ENCODE measurements at regions not wholly inside any gene's neighbourhood (a gene's known extent, or its start where the extent isn't known, plus 50 kb on each side); places are given as distances from the start of the nearest gene placed in this dataset.
A peak's percentile ranks its signal among the peaks of the same experiment; 100 is the strongest.

- in situ Hi-C loops (cut with HindIII; ENCODE audit: low sequenced_read_pairs): no loop called here
- no peak overlapping the region for H3K4me3 ChIP-seq (ENCODE audit: low read depth, low read length)
- no peak for DNase-seq (ENCODE audit: low read depth, low spot score)
- no peak for TF ChIP-seq CTCF (IDR thresholded peaks at IDR 0.05; ENCODE audit: low read depth, low read length)
These were observed 61.9 kb downstream of the FOXL3 start for GRCh38 chr7:351681-352480.

- DNase-seq (ENCODE audit: low read depth, low spot score): peak; percentile 39
- in situ Hi-C loops (cut with HindIII; ENCODE audit: low sequenced_read_pairs): no loop called here
- H3K4me3 ChIP-seq (ENCODE audit: low read depth, low read length): no peak overlapping the region
- TF ChIP-seq CTCF (IDR thresholded peaks at IDR 0.05; ENCODE audit: low read depth, low read length): no peak
These were observed 63.9 kb downstream of the FOXL3 start for GRCh38 chr7:353746-354325.

GRCh38 chr7:354597-355470 lies 64.9 kb downstream of the FOXL3 start:
- no peak for TF ChIP-seq CTCF (IDR thresholded peaks at IDR 0.05; ENCODE audit: low read depth, low read length)
- DNase-seq (ENCODE audit: low read depth, low spot score): no peak
- in situ Hi-C loops (cut with HindIII; ENCODE audit: low sequenced_read_pairs): no loop called here
- H3K4me3 ChIP-seq (ENCODE audit: low read depth, low read length): no peak overlapping the region

GRCh38 chr7:355568-355967 lies 65.6 kb downstream of the FOXL3 start:
- in situ Hi-C loops (cut with HindIII; ENCODE audit: low sequenced_read_pairs): no loop called here
- DNase-seq (ENCODE audit: low read depth, low spot score): no peak
- no peak overlapping the region for H3K4me3 ChIP-seq (ENCODE audit: low read depth, low read length)
- no peak for TF ChIP-seq CTCF (IDR thresholded peaks at IDR 0.05; ENCODE audit: low read depth, low read length)

GRCh38 chr7:356087-356486 lies 66.1 kb downstream of the FOXL3 start:
- DNase-seq (ENCODE audit: low read depth, low spot score): no peak
- in situ Hi-C loops (cut with HindIII; ENCODE audit: low sequenced_read_pairs): no loop called here
- H3K4me3 ChIP-seq (ENCODE audit: low read depth, low read length): no peak overlapping the region
- no peak for TF ChIP-seq CTCF (IDR thresholded peaks at IDR 0.05; ENCODE audit: low read depth, low read length)

GRCh38 chr7:356691-357462 lies 66.9 kb downstream of the FOXL3 start:
- in situ Hi-C loops (cut with HindIII; ENCODE audit: low sequenced_read_pairs): no loop called here
- no peak for TF ChIP-seq CTCF (IDR thresholded peaks at IDR 0.05; ENCODE audit: low read depth, low read length)
- DNase-seq (ENCODE audit: low read depth, low spot score): no peak
- no peak overlapping the region for H3K4me3 ChIP-seq (ENCODE audit: low read depth, low read length)

Data from astrocyte of the spinal cord (primary cell).